ENCODE measurements at regions not wholly inside any gene's neighbourhood (a gene's known extent, or its start where the extent isn't known, plus 50 kb on each side); places are given as distances from the start of the nearest gene placed in this dataset.

- no peak overlapping the region for H3K27ac Mint-ChIP-seq
- H3K27me3 Mint-ChIP-seq: peaks cover 22% of the 10 kb centered on the region
- no peaks in the 10 kb centered on the region for H3K4me1 Mint-ChIP-seq (ENCODE audit: low read depth)
- no peak overlapping the region for H3K4me3 Mint-ChIP-seq
- H3K9me3 Mint-ChIP-seq: no peaks in the 10 kb centered on the region
- H3K36me3 Mint-ChIP-seq (ENCODE audit: low read depth): no peaks in the 10 kb centered on the region
These were observed 612.5 kb downstream of the IRS1 start for GRCh38 chr2:226187156-226187555.

GRCh38 chr2:226185616-226186211, 613.9 kb downstream of the IRS1 start:
- Mint-ChIP-seq H3K4me1 (ENCODE audit: low read depth) (no peaks in the 10 kb centered on the region), H3K9me3 (no peaks in the 10 kb centered on the region), H3K36me3 (ENCODE audit: low read depth) (no peaks in the 10 kb centered on the region), H3K4me3 (no peak overlapping the region), H3K27ac (no peak overlapping the region), H3K27me3 (peaks cover 32% of the 10 kb centered on the region)

GRCh38 chr2:226184940-226185615, 614.5 kb downstream of the IRS1 start:
- H3K36me3 Mint-ChIP-seq (ENCODE audit: low read depth): no peaks in the 10 kb centered on the region
- H3K27me3 Mint-ChIP-seq: peaks cover 33% of the 10 kb centered on the region
- H3K27ac Mint-ChIP-seq: no peak overlapping the region
- H3K4me3 Mint-ChIP-seq: no peak overlapping the region
- no peaks in the 10 kb centered on the region for H3K4me1 Mint-ChIP-seq (ENCODE audit: low read depth)
- no peaks in the 10 kb centered on the region for H3K9me3 Mint-ChIP-seq

- H3K4me3 Mint-ChIP-seq: no peak overlapping the region
These were observed 615.1 kb downstream of the IRS1 start for GRCh38 chr2:226184540-226184939.

GRCh38 chr2:226183550-226183949, 616.1 kb downstream of the IRS1 start:
- Mint-ChIP-seq H3K27ac (no peak overlapping the region), H3K36me3 (ENCODE audit: low read depth) (no peaks in the 10 kb centered on the region), H3K4me3 (no peak overlapping the region), H3K27me3 (peaks cover 33% of the 10 kb centered on the region), H3K9me3 (peaks cover under 1% of the 10 kb centered on the region), H3K4me1 (ENCODE audit: low read depth) (no peaks in the 10 kb centered on the region)

More at GRCh38 chr2:226184540-226184939, 615.1 kb downstream of the IRS1 start:
- no peaks in the 10 kb centered on the region for H3K9me3 Mint-ChIP-seq
- H3K27me3 Mint-ChIP-seq: peaks cover 33% of the 10 kb centered on the region
- no peaks in the 10 kb centered on the region for H3K4me1 Mint-ChIP-seq (ENCODE audit: low read depth)
- no peaks in the 10 kb centered on the region for H3K36me3 Mint-ChIP-seq (ENCODE audit: low read depth)
- no peak overlapping the region for H3K27ac Mint-ChIP-seq

- H3K36me3 Mint-ChIP-seq (ENCODE audit: low read depth): no peaks in the 10 kb centered on the region
- no peaks in the 10 kb centered on the region for H3K4me1 Mint-ChIP-seq (ENCODE audit: low read depth)
- peaks cover 6% of the 10 kb centered on the region for H3K9me3 Mint-ChIP-seq
- peaks cover 33% of the 10 kb centered on the region for H3K27me3 Mint-ChIP-seq
- no peak overlapping the region for H3K27ac Mint-ChIP-seq
- no peak overlapping the region for H3K4me3 Mint-ChIP-seq
These were observed 616.6 kb downstream of the IRS1 start for GRCh38 chr2:226183033-226183432.

- H3K36me3 Mint-ChIP-seq (ENCODE audit: low read depth): no peaks in the 10 kb centered on the region
- H3K9me3 Mint-ChIP-seq: peaks cover 6% of the 10 kb centered on the region
- H3K4me3 Mint-ChIP-seq: no peak overlapping the region
- H3K4me1 Mint-ChIP-seq (ENCODE audit: low read depth): no peaks in the 10 kb centered on the region
- no peak overlapping the region for H3K27ac Mint-ChIP-seq
- H3K27me3 Mint-ChIP-seq: peaks cover 33% of the 10 kb centered on the region
These were observed 617.7 kb downstream of the IRS1 start for GRCh38 chr2:226181909-226182308.

- Mint-ChIP-seq H3K27ac (no peak overlapping the region), H3K9me3 (peaks cover 9% of the 10 kb centered on the region), H3K27me3 (peaks cover 33% of the 10 kb centered on the region), H3K4me3 (no peak overlapping the region), H3K36me3 (ENCODE audit: low read depth) (no peaks in the 10 kb centered on the region), H3K4me1 (ENCODE audit: low read depth) (no peaks in the 10 kb centered on the region)
These were observed 619.2 kb downstream of the IRS1 start for GRCh38 chr2:226180281-226180884.

GRCh38 chr2:226179010-226179409, 620.6 kb downstream of the IRS1 start:
- Mint-ChIP-seq H3K27ac (no peak overlapping the region), H3K9me3 (peaks cover 9% of the 10 kb centered on the region), H3K4me1 (ENCODE audit: low read depth) (no peaks in the 10 kb centered on the region), H3K4me3 (no peak overlapping the region), H3K36me3 (ENCODE audit: low read depth) (no peaks in the 10 kb centered on the region), H3K27me3 (peaks cover 29% of the 10 kb centered on the region)

- no peak overlapping the region for H3K4me3 Mint-ChIP-seq
- no peaks in the 10 kb centered on the region for H3K4me1 Mint-ChIP-seq (ENCODE audit: low read depth)
- H3K9me3 Mint-ChIP-seq: peaks cover 9% of the 10 kb centered on the region
- H3K27me3 Mint-ChIP-seq: peaks cover 16% of the 10 kb centered on the region
- H3K36me3 Mint-ChIP-seq (ENCODE audit: low read depth): no peaks in the 10 kb centered on the region
- no peak overlapping the region for H3K27ac Mint-ChIP-seq
These were observed 623.2 kb downstream of the IRS1 start for GRCh38 chr2:226176283-226176984.

- Mint-ChIP-seq H3K27me3 (peaks cover 13% of the 10 kb centered on the region), H3K36me3 (ENCODE audit: low read depth) (no peaks in the 10 kb centered on the region), H3K4me3 (no peak overlapping the region), H3K4me1 (ENCODE audit: low read depth) (no peaks in the 10 kb centered on the region), H3K27ac (no peak overlapping the region), H3K9me3 (peaks cover 9% of the 10 kb centered on the region)
These were observed 625.2 kb downstream of the IRS1 start for GRCh38 chr2:226174390-226174789.

GRCh38 chr2:226172939-226173338, 626.7 kb downstream of the IRS1 start:
- no peaks in the 10 kb centered on the region for H3K36me3 Mint-ChIP-seq (ENCODE audit: low read depth)
- H3K4me3 Mint-ChIP-seq: no peak overlapping the region
- no peaks in the 10 kb centered on the region for H3K4me1 Mint-ChIP-seq (ENCODE audit: low read depth)
- no peak overlapping the region for H3K27ac Mint-ChIP-seq
- H3K27me3 Mint-ChIP-seq: peaks cover 13% of the 10 kb centered on the region
- peaks cover 3% of the 10 kb centered on the region for H3K9me3 Mint-ChIP-seq

- peaks cover 3% of the 10 kb centered on the region for H3K9me3 Mint-ChIP-seq
- H3K36me3 Mint-ChIP-seq (ENCODE audit: low read depth): no peaks in the 10 kb centered on the region
- H3K27ac Mint-ChIP-seq: no peak overlapping the region
- H3K4me3 Mint-ChIP-seq: no peak overlapping the region
- peaks cover 13% of the 10 kb centered on the region for H3K27me3 Mint-ChIP-seq
- no peaks in the 10 kb centered on the region for H3K4me1 Mint-ChIP-seq (ENCODE audit: low read depth)
These were observed 627.3 kb downstream of the IRS1 start for GRCh38 chr2:226172309-226172708.

GRCh38 chr2:226169751-226170581, 629.7 kb downstream of the IRS1 start:
- no peak overlapping the region for H3K27ac Mint-ChIP-seq
- no peaks in the 10 kb centered on the region for H3K36me3 Mint-ChIP-seq (ENCODE audit: low read depth)
- peaks cover 13% of the 10 kb centered on the region for H3K27me3 Mint-ChIP-seq
- no peak overlapping the region for H3K4me3 Mint-ChIP-seq
- no peaks in the 10 kb centered on the region for H3K9me3 Mint-ChIP-seq
- no peaks in the 10 kb centered on the region for H3K4me1 Mint-ChIP-seq (ENCODE audit: low read depth)
